ENCODE measurements at regions not wholly inside any gene's neighbourhood (a gene's known extent, or its start where the extent isn't known, plus 50 kb on each side); places are given as distances from the start of the nearest gene placed in this dataset.

DNA sequence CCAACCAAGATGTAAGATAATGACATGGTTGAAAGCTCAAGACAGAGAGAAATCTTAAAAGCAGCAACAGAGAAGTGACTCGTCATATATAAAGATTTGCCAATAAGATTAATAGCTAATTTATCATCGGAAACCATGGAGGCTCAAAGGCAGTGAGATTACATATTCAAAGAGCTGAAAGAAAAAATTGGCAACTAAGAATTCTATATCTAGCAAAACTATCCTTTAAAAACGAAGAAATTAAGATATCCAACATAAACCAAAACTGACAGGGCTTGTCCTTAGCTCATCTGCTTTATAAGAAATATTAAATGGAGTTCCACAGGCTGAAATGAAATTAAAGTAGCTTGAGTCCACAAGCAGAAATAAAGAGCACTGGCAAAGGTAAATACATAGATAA is 236.6 kb downstream of the ANAPC1 start:
- Mint-ChIP-seq H3K4me3 (ENCODE audit: unreplicated experiment) (no peak overlapping the region), H3K9me3 (ENCODE audit: low read depth) (peaks cover 25% of the 10 kb centered on the region), H3K36me3 (ENCODE audit: low read depth) (peaks cover 7% of the 10 kb centered on the region), H3K4me1 (ENCODE audit: low read depth) (no peaks in the 10 kb centered on the region), H3K27me3 (ENCODE audit: low read depth) (no peaks in the 10 kb centered on the region), H3K27ac (ENCODE audit: unreplicated experiment) (no peak overlapping the region)
- no peak for TF ChIP-seq CTCF (IDR thresholded peaks at IDR 0.05)
- DNase-seq (ENCODE audit: low spot score), result no peak

- peaks cover under 1% of the 10 kb centered on the region for H3K36me3 Mint-ChIP-seq (ENCODE audit: low read depth)
- no peaks in the 10 kb centered on the region for H3K4me1 Mint-ChIP-seq (ENCODE audit: low read depth)
- DNase-seq (ENCODE audit: low spot score), result no peak
- peaks cover 17% of the 10 kb centered on the region for H3K9me3 Mint-ChIP-seq (ENCODE audit: low read depth)
- H3K4me3 Mint-ChIP-seq (ENCODE audit: unreplicated experiment), result no peak overlapping the region
- TF ChIP-seq CTCF (IDR thresholded peaks at IDR 0.05), result no peak
- no peaks in the 10 kb centered on the region for H3K27me3 Mint-ChIP-seq (ENCODE audit: low read depth)
- H3K27ac Mint-ChIP-seq (ENCODE audit: unreplicated experiment), result no peak overlapping the region
Observed at GRCh38 chr2:111652038-111652437, 232.0 kb downstream of the ANAPC1 start.

DNA sequence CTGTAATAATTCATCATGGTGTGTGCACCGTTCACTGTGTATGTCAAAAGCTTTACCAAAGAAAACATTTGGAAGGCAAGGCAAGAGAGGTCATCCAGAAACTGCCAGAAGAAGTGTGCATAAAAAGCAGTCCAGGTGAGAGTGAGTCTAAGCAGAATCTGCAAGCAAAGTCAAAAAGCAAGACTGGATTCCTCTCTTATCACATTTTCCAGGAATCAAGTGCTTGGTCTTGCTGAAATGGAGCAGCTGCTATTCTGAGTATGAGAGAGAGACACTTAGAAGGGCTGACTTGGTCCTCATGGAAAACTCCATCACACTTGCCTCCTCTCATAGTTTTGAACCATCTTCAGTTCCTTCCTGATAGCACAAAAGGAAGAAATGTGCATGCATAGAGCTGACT is 231.3 kb downstream of the ANAPC1 start:
- H3K4me1 Mint-ChIP-seq (ENCODE audit: low read depth), result no peaks in the 10 kb centered on the region
- no peak for TF ChIP-seq CTCF (IDR thresholded peaks at IDR 0.05)
- no peaks in the 10 kb centered on the region for H3K36me3 Mint-ChIP-seq (ENCODE audit: low read depth)
- H3K9me3 Mint-ChIP-seq (ENCODE audit: low read depth), result peaks cover 11% of the 10 kb centered on the region
- DNase-seq (ENCODE audit: low spot score), result no peak
- no peak overlapping the region for H3K27ac Mint-ChIP-seq (ENCODE audit: unreplicated experiment)
- no peak overlapping the region for H3K4me3 Mint-ChIP-seq (ENCODE audit: unreplicated experiment)
- H3K27me3 Mint-ChIP-seq (ENCODE audit: low read depth), result no peaks in the 10 kb centered on the region

DNA sequence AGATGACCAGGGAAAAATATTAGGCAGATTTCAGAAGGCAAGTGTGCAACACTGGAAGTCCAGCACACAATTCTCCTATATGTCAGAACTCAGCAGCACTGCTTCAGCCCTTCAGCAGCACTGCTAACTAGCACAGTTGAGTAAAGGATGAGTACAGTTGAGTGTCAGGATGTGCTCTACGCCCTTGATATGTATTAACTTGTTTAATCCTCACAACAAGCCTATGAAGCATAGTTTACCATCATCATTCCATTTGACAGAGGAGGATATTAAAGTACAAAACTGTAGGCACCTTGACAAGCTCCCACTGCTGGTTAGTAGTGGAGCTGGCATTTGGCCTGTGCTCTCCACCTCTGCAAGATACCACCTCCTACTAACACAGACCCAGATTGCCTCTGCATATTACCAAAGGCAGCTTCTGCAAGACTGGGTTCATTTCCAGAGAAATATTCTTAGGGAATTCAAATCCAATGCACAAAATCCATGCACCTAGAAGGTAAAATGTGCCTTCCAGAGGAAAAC is 230.8 kb downstream of the ANAPC1 start:
- no peaks in the 10 kb centered on the region for H3K36me3 Mint-ChIP-seq (ENCODE audit: low read depth)
- no peak overlapping the region for H3K4me3 Mint-ChIP-seq (ENCODE audit: unreplicated experiment)
- peaks cover 9% of the 10 kb centered on the region for H3K9me3 Mint-ChIP-seq (ENCODE audit: low read depth)
- DNase-seq (ENCODE audit: low spot score), result no peak
- TF ChIP-seq CTCF (IDR thresholded peaks at IDR 0.05), result no peak
- H3K27ac Mint-ChIP-seq (ENCODE audit: unreplicated experiment), result no peak overlapping the region
- H3K27me3 Mint-ChIP-seq (ENCODE audit: low read depth), result no peaks in the 10 kb centered on the region
- H3K4me1 Mint-ChIP-seq (ENCODE audit: low read depth), result no peaks in the 10 kb centered on the region

- Mint-ChIP-seq H3K4me1 (ENCODE audit: low read depth) (peaks cover under 1% of the 10 kb centered on the region), H3K27me3 (ENCODE audit: low read depth) (no peaks in the 10 kb centered on the region), H3K9me3 (ENCODE audit: low read depth) (peaks cover 3% of the 10 kb centered on the region), H3K4me3 (ENCODE audit: unreplicated experiment) (no peak overlapping the region), H3K36me3 (ENCODE audit: low read depth) (no peaks in the 10 kb centered on the region), H3K27ac (ENCODE audit: unreplicated experiment) (no peak overlapping the region)
- no peak for TF ChIP-seq CTCF (IDR thresholded peaks at IDR 0.05)
- DNase-seq (ENCODE audit: low spot score), result no peak
Observed at GRCh38 chr2:111653913-111654312, 230.1 kb downstream of the ANAPC1 start.

Measured in chondrocyte (in vitro differentiated cells).